ENCODE measurements at regions not wholly inside any gene's neighbourhood (a gene's known extent, or its start where the extent isn't known, plus 50 kb on each side); places are given as distances from the start of the nearest gene placed in this dataset.

- Histone ChIP-seq H3K9ac (ENCODE audit: low read length) (no peak overlapping the region), H3F3A (ENCODE audit: low read length, unreplicated experiment) (no peaks in the 10 kb centered on the region), H3K27me3 (ENCODE audit: low read length) (no peaks in the 10 kb centered on the region), H3K9me2 (replicated peaks; ENCODE audit: low read length) (no peaks in the 10 kb centered on the region), H4K20me1 (ENCODE audit: low read length) (no peaks in the 10 kb centered on the region), H3K27ac (ENCODE audit: low read length) (no peak overlapping the region), H3K4me1 (ENCODE audit: insufficient read depth, low read length) (no peaks in the 10 kb centered on the region), H3K4me2 (ENCODE audit: low read length) (no peak overlapping the region), H2AFZ (ENCODE audit: low read length) (no peak overlapping the region), H3K4me3 (ENCODE audit: low read length) (no peak overlapping the region), H3K79me2 (ENCODE audit: low read length) (no peaks in the 10 kb centered on the region), H3K9me3 (ENCODE audit: low read length) (no peaks in the 10 kb centered on the region), H3K36me3 (ENCODE audit: low read depth, low read length) (no peaks in the 10 kb centered on the region)
- DNase-seq (no peak), ATAC-seq (no peak)
- ChIA-PET CTCF (no interaction called here), POLR2A (ENCODE audit: unreplicated experiment) (no interaction called here)
- BruUV-seq (replicated peaks): no TSS peak
- TF ChIP-seq EZH2 (IDR thresholded peaks at IDR 0.05; ENCODE audit: low read length, unreplicated experiment): no peak
- intact Hi-C loops (cut with micrococcal nuclease): no loop called here
Measured at GRCh38 chr2:145975406-145975805, 1455.5 kb upstream of the ZEB2 start.

GRCh38 chr2:145961846-145962245, 1441.9 kb upstream of the ZEB2 start:
- TF ChIP-seq CTCF (conservative IDR thresholded peaks at IDR 0.05; ENCODE audit: low read depth, low read length): no peak
- no peaks in the 10 kb centered on the region for H3K27me3 ChIP-seq (ENCODE audit: low read length)
- no peak overlapping the region for H3K4me3 ChIP-seq (ENCODE audit: low read length)
- no peaks in the 10 kb centered on the region for H3K79me2 ChIP-seq (ENCODE audit: low read length)
- no peak overlapping the region for H3K4me2 ChIP-seq (ENCODE audit: low read length)
- ATAC-seq (no peak), DNase-seq (no peak)
- no peaks in the 10 kb centered on the region for H3F3A ChIP-seq (ENCODE audit: low read length, unreplicated experiment)
- no peak overlapping the region for H3K27ac ChIP-seq (ENCODE audit: low read length)
- no peaks in the 10 kb centered on the region for H3K9me2 ChIP-seq (replicated peaks; ENCODE audit: low read length)
- no TSS peak for BruUV-seq (replicated peaks)
- ChIA-PET CTCF (no interaction called here), POLR2A (ENCODE audit: unreplicated experiment) (no interaction called here)
- no peaks in the 10 kb centered on the region for H3K4me1 ChIP-seq (ENCODE audit: insufficient read depth, low read length)
- H3K36me3 ChIP-seq (ENCODE audit: low read depth, low read length): no peaks in the 10 kb centered on the region
- no peaks in the 10 kb centered on the region for H4K20me1 ChIP-seq (ENCODE audit: low read length)
- no peak overlapping the region for H3K9ac ChIP-seq (ENCODE audit: low read length)
- intact Hi-C loops (cut with micrococcal nuclease): no loop called here
- no peaks in the 10 kb centered on the region for H3K9me3 ChIP-seq (ENCODE audit: low read length)
- no peak overlapping the region for H2AFZ ChIP-seq (ENCODE audit: low read length)

- CTCF ChIA-PET: no interaction called here
- POLR2A ChIA-PET (ENCODE audit: unreplicated experiment): interaction anchor here (0.7 kb wide), 1 partner anchor 8 kb away, joined by 3 read pairs; no protein-coding TSS in a partner anchor
Measured at GRCh38 chr2:145960479-145961163, 1440.7 kb upstream of the ZEB2 start.

More at GRCh38 chr2:145960479-145961163, 1440.7 kb upstream of the ZEB2 start:
- Histone ChIP-seq H3K79me2 (ENCODE audit: low read length) (no peaks in the 10 kb centered on the region), H3K4me2 (ENCODE audit: low read length) (no peak overlapping the region), H3K27ac (ENCODE audit: low read length) (no peak overlapping the region), H4K20me1 (ENCODE audit: low read length) (no peaks in the 10 kb centered on the region), H3F3A (ENCODE audit: low read length, unreplicated experiment) (no peaks in the 10 kb centered on the region), H3K9ac (ENCODE audit: low read length) (no peak overlapping the region), H3K27me3 (ENCODE audit: low read length) (no peaks in the 10 kb centered on the region), H3K4me3 (ENCODE audit: low read length) (no peak overlapping the region), H3K4me1 (ENCODE audit: insufficient read depth, low read length) (no peaks in the 10 kb centered on the region), H2AFZ (ENCODE audit: low read length) (no peak overlapping the region), H3K36me3 (ENCODE audit: low read depth, low read length) (no peaks in the 10 kb centered on the region), H3K9me2 (replicated peaks; ENCODE audit: low read length) (no peaks in the 10 kb centered on the region), H3K9me3 (ENCODE audit: low read length) (no peaks in the 10 kb centered on the region)
- DNase-seq (no peak), ATAC-seq (no peak)
- intact Hi-C loops (cut with micrococcal nuclease): no loop called here
- no peak for TF ChIP-seq EZH2 (IDR thresholded peaks at IDR 0.05; ENCODE audit: low read length, unreplicated experiment)
- TF ChIP-seq CTCF (conservative IDR thresholded peaks at IDR 0.05; ENCODE audit: low read depth, low read length): no peak
- no peak for TF ChIP-seq EZH2phosphoT487 (IDR thresholded peaks at IDR 0.05; ENCODE audit: borderline replicate concordance, low read length)
- no TSS peak for BruUV-seq (replicated peaks)

All from PC-3 (cell line).